RWPE2 (cell line): ENCODE measurements at regions not wholly inside any gene's neighbourhood (a gene's known extent, or its start where the extent isn't known, plus 50 kb on each side); places are given as distances from the start of the nearest gene placed in this dataset.

Experiments used
- ATAC-seq: fragments of 200-7000 bp; cut with Tn5 transposase; 3 replicates; pipeline ENCODE4 v1.9.1; 2021; ENCODE audit warnings: low read depth
- DNase-seq: peaks from one replicate; pipeline ENCODE4 v3.0.0-alpha.2; 2020; ENCODE audit warnings: low spot score
- H3K27ac ChIP-seq: fragments of 450-650 bp; 2 replicates; pipeline ENCODE4 v1.5.1; 2017; ENCODE audit warnings: mild to moderate bottlenecking; ENCODE audit not compliant: poor library complexity, severe bottlenecking
- H3K27me3 ChIP-seq: fragments of 250-450 bp; sonication (Bioruptor Pico); 2 replicates; pipeline ENCODE4 v1.5.1; 2021; ENCODE audit warnings: mild to moderate bottlenecking, moderate library complexity; ENCODE audit not compliant: insufficient read depth, poor library complexity, severe bottlenecking
- H3K36me3 ChIP-seq: fragments of 250-450 bp; sonication (Bioruptor Pico); 2 replicates; pipeline ENCODE4 v1.5.1; 2020; ENCODE audit warnings: low read depth, mild to moderate bottlenecking, moderate library complexity
- H3K4me1 ChIP-seq: fragments of 250-450 bp; sonication (Bioruptor Pico); 2 replicates; pipeline ENCODE4 v1.5.1; 2021; ENCODE audit warnings: mild to moderate bottlenecking, moderate library complexity; ENCODE audit not compliant: insufficient read depth, poor library complexity, severe bottlenecking
- H3K4me3 ChIP-seq: fragments of 250-450 bp; sonication (Bioruptor Pico); 2 replicates; pipeline ENCODE4 v1.5.1; 2021; ENCODE audit warnings: mild to moderate bottlenecking, moderate library complexity; ENCODE audit not compliant: severe bottlenecking
- H3K9me3 ChIP-seq: fragments of 250-450 bp; sonication (Bioruptor Pico); 2 replicates; pipeline ENCODE4 v1.5.1; 2021; ENCODE audit warnings: mild to moderate bottlenecking, moderate library complexity; ENCODE audit not compliant: severe bottlenecking
- CTCF ChIP-seq: fragments of 450-650 bp; IDR thresholded peaks from one replicate; pipeline ENCODE4 v1.5.1; 2017; ENCODE audit warnings: mild to moderate bottlenecking, moderate library complexity; ENCODE audit not compliant: poor library complexity, severe bottlenecking

- Histone ChIP-seq H3K9me3 (no peaks in the 10 kb centered on the region), H3K27me3 (peaks cover 6% of the 10 kb centered on the region), H3K36me3 (no peaks in the 10 kb centered on the region), H3K4me1 (no peaks in the 10 kb centered on the region), H3K4me3 (no peak overlapping the region), H3K27ac (no peak overlapping the region)
- DNase-seq (no peak), ATAC-seq (no peak)
- no peak for TF ChIP-seq CTCF
These were observed 302.5 kb upstream of the AZI2 start for GRCh38 chr3:28651159-28651558.

GRCh38 chr3:28664123-28664522 is 315.5 kb upstream of the AZI2 start:
- no peak for ATAC-seq
- Histone ChIP-seq H3K4me1 (no peaks in the 10 kb centered on the region), H3K36me3 (no peaks in the 10 kb centered on the region), H3K27ac (no peak overlapping the region), H3K9me3 (no peaks in the 10 kb centered on the region), H3K27me3 (no peaks in the 10 kb centered on the region), H3K4me3 (no peak overlapping the region)
- no peak for TF ChIP-seq CTCF
- no peak for DNase-seq

- Histone ChIP-seq H3K4me3 (no peak overlapping the region), H3K36me3 (no peaks in the 10 kb centered on the region), H3K27me3 (no peaks in the 10 kb centered on the region), H3K27ac (no peak overlapping the region), H3K9me3 (no peaks in the 10 kb centered on the region), H3K4me1 (no peaks in the 10 kb centered on the region)
- peak; percentile 87 for ATAC-seq
- no peak for DNase-seq
- TF ChIP-seq CTCF = peak; percentile 80
These were observed 319.3 kb upstream of the AZI2 start for GRCh38 chr3:28667646-28668621.

GRCh38 chr3:28669870-28670269 is 321.2 kb upstream of the AZI2 start:
- H3K27me3 ChIP-seq = no peaks in the 10 kb centered on the region
- no peak for TF ChIP-seq CTCF
- H3K9me3 ChIP-seq = no peaks in the 10 kb centered on the region
- no peaks in the 10 kb centered on the region for H3K36me3 ChIP-seq
- no peaks in the 10 kb centered on the region for H3K4me1 ChIP-seq
- ATAC-seq = no peak
- H3K27ac ChIP-seq = no peak overlapping the region
- DNase-seq = no peak
- H3K4me3 ChIP-seq = no peak overlapping the region

- ATAC-seq (no peak), DNase-seq (no peak)
These were observed 323.8 kb upstream of the AZI2 start for GRCh38 chr3:28672406-28672805.

More at GRCh38 chr3:28672406-28672805, 323.8 kb upstream of the AZI2 start:
- no peaks in the 10 kb centered on the region for H3K36me3 ChIP-seq
- no peaks in the 10 kb centered on the region for H3K9me3 ChIP-seq
- H3K27ac ChIP-seq = no peak overlapping the region
- no peaks in the 10 kb centered on the region for H3K27me3 ChIP-seq
- TF ChIP-seq CTCF = no peak
- no peak overlapping the region for H3K4me3 ChIP-seq
- H3K4me1 ChIP-seq = no peaks in the 10 kb centered on the region
